ENCODE measurements at regions not wholly inside any gene's neighbourhood (a gene's known extent, or its start where the extent isn't known, plus 50 kb on each side); places are given as distances from the start of the nearest gene placed in this dataset.

GRCh38 chr13:40490086-40490758, 176.2 kb downstream of the FOXO1 start (continued):
- no peak for TF ChIP-seq ZNF207 (IDR thresholded peaks at IDR 0.05; ENCODE audit: borderline replicate concordance)
- 0 out of 2 replicates have a peak, but pooled peaks have one; percentile 25 for TF ChIP-seq ZNF24 (IDR thresholded peaks at IDR 0.05)
- TF ChIP-seq ZZZ3 (IDR thresholded peaks at IDR 0.05; ENCODE audit: control insufficient read depth, insufficient read length, low read depth), result no peak
- no peak for TF ChIP-seq NFIC (IDR thresholded peaks at IDR 0.05; ENCODE audit: low read depth, low read length)
- TF ChIP-seq EED (IDR thresholded peaks at IDR 0.05; ENCODE audit: low read depth), result no peak

GRCh38 chr13:40492511-40492910, 173.9 kb downstream of the FOXO1 start:
- POLR2A ChIA-PET, result no interaction called here
- no TSS peak for BruUV-seq (replicated peaks)
- H3K4me1 ChIP-seq (ENCODE audit: control insufficient read depth, insufficient read depth, low read length), result no peaks in the 10 kb centered on the region; the same call in 1 of the 2 replicates
- TF ChIP-seq LARP7 (IDR thresholded peaks at IDR 0.05) (no peak), KAT2A (conservative IDR thresholded peaks at IDR 0.05; ENCODE audit: control insufficient read depth, low read depth, low read length) (no peak), HCFC1 (IDR thresholded peaks at IDR 0.05; ENCODE audit: low read length) (no peak), KDM1A (IDR thresholded peaks at IDR 0.05; ENCODE audit: borderline replicate concordance) (no peak), JUND (IDR thresholded peaks at IDR 0.05; ENCODE audit: low read depth, low read length) (no peak), TCF12 (IDR thresholded peaks at IDR 0.05; ENCODE audit: low read depth, low read length) (no peak), TCF7 (IDR thresholded peaks at IDR 0.05; ENCODE audit: borderline replicate concordance) (no peak), ZBTB4 (CRISPR knock-in tag; IDR thresholded peaks at IDR 0.05) (no peak), POLR2AphosphoS5 (IDR thresholded peaks at IDR 0.05; ENCODE audit: low read length) (no peak), MLLT1 (IDR thresholded peaks at IDR 0.05) (no peak), IRF4 (IDR thresholded peaks at IDR 0.05; ENCODE audit: low read depth, low read length) (no peak), SKIL (IDR thresholded peaks at IDR 0.05; ENCODE audit: low read depth, poor library complexity, severe bottlenecking) (no peak), PAX8 (IDR thresholded peaks at IDR 0.05) (no peak)

More at GRCh38 chr13:40492511-40492910, 173.9 kb downstream of the FOXO1 start:
- WGBS (ENCODE audit: insufficient coverage, insufficient replicate concordance, low lambda C conversion rate, missing lambda C conversion rate), result 38% methylated on average over 9 of the region's 9 CpGs
- ChIA-PET CTCF (no interaction called here), RAD21 (ENCODE audit: unreplicated experiment) (no interaction called here), SMC1A (ENCODE audit: uncharacterized antibody, unreplicated experiment) (no interaction called here)
- intact Hi-C loops (cut with micrococcal nuclease; ENCODE audit: unreplicated experiment), result no loop called here
- FAIRE-seq (no peak), ATAC-seq (no peak), DNase-seq (ENCODE audit: low read depth, low spot score) (no peak)
- in situ Hi-C loops (cut with MboI), result no loop called here
- H3K4me2 ChIP-seq (ENCODE audit: control insufficient read depth, insufficient read depth), result no peak overlapping the region
- no peak overlapping the region for H2AFZ ChIP-seq (ENCODE audit: control insufficient read depth, low read depth, low read length)
- no peaks in the 10 kb centered on the region for H4K20me1 ChIP-seq (ENCODE audit: control insufficient read depth, insufficient read depth)
- no peak overlapping the region for H3K9ac ChIP-seq (ENCODE audit: control insufficient read depth, insufficient read depth, low read length)
- H3K9me3 ChIP-seq (replicated peaks; ENCODE audit: control insufficient read depth, insufficient read depth, low read length), result no peaks in the 10 kb centered on the region; the same call in 2 of the 3 replicates
- H3K79me2 ChIP-seq (ENCODE audit: control insufficient read depth, insufficient read depth, low read length), result no peaks in the 10 kb centered on the region
- no peak overlapping the region for H3K4me3 ChIP-seq
- H3K36me3 ChIP-seq (ENCODE audit: control insufficient read depth in 2 of 2, insufficient read depth in 2 of 2, low read length in 1 of 2), result no peaks in the 10 kb centered on the region
- H3K27ac ChIP-seq (ENCODE audit: control insufficient read depth, insufficient read depth), result no peak overlapping the region
- no peaks in the 10 kb centered on the region for H3K27me3 ChIP-seq (replicated peaks in 1 of 2; ENCODE audit: control insufficient read depth in 2 of 2, insufficient read depth in 2 of 2, low read length in 1 of 2)
